DOHH2 (cell line): ENCODE measurements at regions not wholly inside any gene's neighbourhood (a gene's known extent, or its start where the extent isn't known, plus 50 kb on each side); places are given as distances from the start of the nearest gene placed in this dataset.

Experiments used
- EZH2phosphoT487 ChIP-seq: fragments of 200-600 bp; sonication (generic); IDR thresholded peaks from 2 replicates; pipeline ENCODE4 v1.6.1; 2017; ENCODE audit warnings: borderline replicate concordance, mild to moderate bottlenecking, antibody characterized with exemption, low read length, moderate library complexity, mixed read lengths
- TF ChIP-seq, protein P1 (sequence below): fragments of 200-600 bp; sonication (generic); IDR thresholded peaks from one replicate; pipeline ENCODE4 v1.5.1; 2014; ENCODE audit warnings: antibody characterized with exemption, mild to moderate bottlenecking, low read depth, low read length; ENCODE audit not compliant: poor library complexity, severe bottlenecking

DNA sequence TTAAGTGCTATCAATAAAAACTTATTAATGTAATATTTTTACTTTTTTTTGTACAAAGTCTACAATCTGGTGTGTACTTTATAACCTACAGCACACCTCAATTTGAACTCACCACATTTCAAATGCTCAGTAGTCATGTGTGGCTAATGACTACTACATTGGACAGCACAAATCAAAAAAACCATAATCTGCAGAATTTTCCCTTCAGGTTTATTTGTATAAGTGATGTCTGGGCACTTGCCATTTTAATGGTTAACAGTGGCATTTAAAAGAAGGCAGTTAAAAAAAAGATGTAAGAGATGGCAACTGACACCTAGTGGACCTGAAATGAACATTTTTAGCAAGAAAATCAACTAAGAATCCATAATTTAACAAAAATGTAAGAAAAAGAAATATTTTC lies 124.6 kb upstream of the NRBF2 start:
- TF ChIP-seq, protein P1, sequence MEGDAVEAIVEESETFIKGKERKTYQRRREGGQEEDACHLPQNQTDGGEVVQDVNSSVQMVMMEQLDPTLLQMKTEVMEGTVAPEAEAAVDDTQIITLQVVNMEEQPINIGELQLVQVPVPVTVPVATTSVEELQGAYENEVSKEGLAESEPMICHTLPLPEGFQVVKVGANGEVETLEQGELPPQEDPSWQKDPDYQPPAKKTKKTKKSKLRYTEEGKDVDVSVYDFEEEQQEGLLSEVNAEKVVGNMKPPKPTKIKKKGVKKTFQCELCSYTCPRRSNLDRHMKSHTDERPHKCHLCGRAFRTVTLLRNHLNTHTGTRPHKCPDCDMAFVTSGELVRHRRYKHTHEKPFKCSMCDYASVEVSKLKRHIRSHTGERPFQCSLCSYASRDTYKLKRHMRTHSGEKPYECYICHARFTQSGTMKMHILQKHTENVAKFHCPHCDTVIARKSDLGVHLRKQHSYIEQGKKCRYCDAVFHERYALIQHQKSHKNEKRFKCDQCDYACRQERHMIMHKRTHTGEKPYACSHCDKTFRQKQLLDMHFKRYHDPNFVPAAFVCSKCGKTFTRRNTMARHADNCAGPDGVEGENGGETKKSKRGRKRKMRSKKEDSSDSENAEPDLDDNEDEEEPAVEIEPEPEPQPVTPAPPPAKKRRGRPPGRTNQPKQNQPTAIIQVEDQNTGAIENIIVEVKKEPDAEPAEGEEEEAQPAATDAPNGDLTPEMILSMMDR, result no peak
- no peak for TF ChIP-seq EZH2phosphoT487
